Liver (tissue), 8 donors: ENCODE measurements at regions not wholly inside any gene's neighbourhood (a gene's known extent, or its start where the extent isn't known, plus 50 kb on each side); places are given as distances from the start of the nearest gene placed in this dataset.

Experiments used
- DNase-seq: peaks from one replicate; pipeline ENCODE4 v3.0.0-alpha.2; 2017; ENCODE audit warnings: low spot score
- H3K27ac ChIP-seq, 2 donors: one replicate each; pipeline ENCODE4 v1.7.0; 2013; ENCODE audit warnings: inconsistent platforms in 2 of 2, low read length in 2 of 2, control low read depth in 1 of 2, low read depth in 1 of 2, mild to moderate bottlenecking in 1 of 2
- H3K27me3 ChIP-seq, 4 donors: one replicate each; pipeline versions ENCODE4 v1.6.1 to v1.7.0; 2013; ENCODE audit warnings: low read length in 3 of 4, inconsistent platforms in 1 of 4, mild to moderate bottlenecking in 1 of 4, moderate library complexity in 1 of 4; ENCODE audit not compliant: control insufficient read depth in 4 of 4, insufficient read depth in 4 of 4
- H3K36me3 ChIP-seq, 4 donors: one replicate each; pipeline versions ENCODE4 v1.6.1 to v1.7.0; 2013; ENCODE audit warnings: low read length in 3 of 4, mild to moderate bottlenecking in 3 of 4, low read depth in 1 of 4, moderate library complexity in 1 of 4; ENCODE audit not compliant: control insufficient read depth in 4 of 4, insufficient read depth in 3 of 4
- H3K4me1 ChIP-seq, 4 donors: one replicate each; pipeline versions ENCODE4 v1.6.1 to v1.7.0; 2013; ENCODE audit warnings: low read length in 3 of 4, mild to moderate bottlenecking in 3 of 4, moderate library complexity in 1 of 4; ENCODE audit not compliant: control insufficient read depth in 4 of 4, insufficient read depth in 4 of 4
- H3K4me3 ChIP-seq, 3 donors: one replicate each; pipeline versions ENCODE4 v1.6.1 to v1.7.0; 2013; ENCODE audit warnings: low read length in 3 of 3, control low read depth in 1 of 3, low read depth in 1 of 3, mild to moderate bottlenecking in 1 of 3
- H3K9ac ChIP-seq, 2 donors: one replicate each; pipeline ENCODE4 v1.7.0; 2013; ENCODE audit warnings: low read length in 2 of 2, mild to moderate bottlenecking in 2 of 2, moderate library complexity in 2 of 2, control low read depth in 1 of 2, low read depth in 1 of 2
- H3K9me3 ChIP-seq, 4 donors: one replicate each; pipeline versions ENCODE4 v1.6.1 to v1.7.0; 2013; ENCODE audit warnings: low read length in 3 of 4; ENCODE audit not compliant: control insufficient read depth in 4 of 4
- ATF3 ChIP-seq: IDR thresholded peaks from 2 replicates; pipeline ENCODE4 v1.6.1; 2016; ENCODE audit warnings: antibody characterized with exemption
- EGR1 ChIP-seq, 2 donors: IDR thresholded peaks; 2 replicates each; pipeline ENCODE4 v1.6.1; 2016 to 2018; ENCODE audit warnings: antibody characterized with exemption in 2 of 2, low read depth in 2 of 2
- FOXA1 ChIP-seq: IDR thresholded peaks from 2 replicates; pipeline ENCODE4 v1.6.1; 2016; ENCODE audit warnings: antibody characterized with exemption
- FOXA2 ChIP-seq: IDR thresholded peaks from 2 replicates; pipeline ENCODE4 v1.6.1; 2016; ENCODE audit warnings: antibody characterized with exemption
- GABPA ChIP-seq, 2 donors: IDR thresholded peaks in 1 of 2; conservative IDR thresholded peaks in 1 of 2; 2 replicates each; pipeline ENCODE4 v1.6.1; 2016; ENCODE audit warnings: antibody characterized with exemption in 2 of 2, mild to moderate bottlenecking in 1 of 2, moderate library complexity in 1 of 2
- HNF4A ChIP-seq, 2 donors: conservative IDR thresholded peaks; 2 replicates each; pipeline ENCODE4 v1.6.1; 2016; ENCODE audit warnings: antibody characterized with exemption in 2 of 2, mild to moderate bottlenecking in 2 of 2
- HNF4G ChIP-seq: IDR thresholded peaks from 2 replicates; pipeline ENCODE4 v1.6.1; 2016; ENCODE audit warnings: antibody characterized with exemption
- JUND ChIP-seq, 2 donors: IDR thresholded peaks; 2 replicates each; pipeline ENCODE4 v1.6.1; 2016; ENCODE audit warnings: antibody characterized with exemption in 2 of 2
- MAX ChIP-seq: IDR thresholded peaks from 2 replicates; pipeline ENCODE4 v1.6.1; 2016; ENCODE audit warnings: antibody characterized with exemption
- NR2F2 ChIP-seq: IDR thresholded peaks from 2 replicates; pipeline ENCODE4 v1.6.1; 2016; ENCODE audit warnings: antibody characterized with exemption
- RAD21 ChIP-seq, 2 donors: IDR thresholded peaks; 2 replicates each; pipeline ENCODE4 v1.6.1; 2016; ENCODE audit warnings: antibody characterized with exemption in 2 of 2, mild to moderate bottlenecking in 2 of 2
- REST ChIP-seq: IDR thresholded peaks from 2 replicates; pipeline ENCODE4 v1.6.1; 2016; ENCODE audit warnings: antibody characterized with exemption, mild to moderate bottlenecking
- RXRA ChIP-seq, 2 donors: IDR thresholded peaks; 2 replicates each; pipeline ENCODE4 v1.6.1; 2017 to 2018; ENCODE audit warnings: antibody characterized with exemption in 2 of 2, mild to moderate bottlenecking in 1 of 2
- SP1 ChIP-seq: IDR thresholded peaks from 2 replicates; pipeline ENCODE4 v1.6.1; 2018; ENCODE audit warnings: antibody characterized with exemption, mild to moderate bottlenecking
- TAF1 ChIP-seq: conservative IDR thresholded peaks from 2 replicates; pipeline ENCODE4 v1.6.1; 2016; ENCODE audit warnings: antibody characterized with exemption, mild to moderate bottlenecking
- YY1 ChIP-seq: IDR thresholded peaks from 2 replicates; pipeline ENCODE4 v1.6.1; 2016; ENCODE audit warnings: antibody characterized with exemption, mild to moderate bottlenecking
- WGBS: extraction: QIAGEN DNeasy Blood & Tissue Kit; methylation state at CpG from one replicate; pipeline ENCODE4 v1.1.7; 2013; 5-methylcytosine and 5-hydroxymethylcytosine counted together
- TF ChIP-seq, protein P1 (sequence below): fragments of 150-350 bp; IDR thresholded peaks from 2 replicates; pipeline ENCODE4 v1.5.1; 2017; ENCODE audit warnings: improper control_type of control experiment, low read depth, low read length; ENCODE audit not compliant: missing input control
- TF ChIP-seq, protein P2 (sequence below): IDR thresholded peaks from 2 replicates; pipeline ENCODE4 v1.6.1; 2016; ENCODE audit warnings: antibody characterized with exemption
- donor health status: healthy.
- donor health status: healthy.
- donor health status: healthy.
- donor health status: healthy.
- donor health status: healthy.

GRCh38 chr5:68436686-68437520, 221.3 kb downstream of the PIK3R1 start:
- Histone ChIP-seq H3K36me3 (no peaks in the 10 kb centered on the region), H3K4me3 (no peak overlapping the region), H3K4me1 (no peaks in the 10 kb centered on the region), H3K27ac (no peak overlapping the region), H3K9ac (no peak overlapping the region), H3K27me3 (no peaks in the 10 kb centered on the region), H3K9me3 (no peaks in the 10 kb centered on the region)
- TF ChIP-seq FOXA1 (no peak), GABPA (IDR thresholded peaks at IDR 0.05 in 1 of 2, conservative IDR thresholded peaks at IDR 0.05 in 1 of 2) (no peak), NR2F2 (no peak), JUND (IDR thresholded peaks at IDR 0.05) (no peak), REST (no peak), SP1 (no peak), MAX (no peak), HNF4G (no peak), RAD21 (IDR thresholded peaks at IDR 0.05) (no peak), EGR1 (IDR thresholded peaks at IDR 0.05; ENCODE audit: low read depth in 2 of 2) (no peak), RXRA (IDR thresholded peaks at IDR 0.05) (no peak), FOXA2 (no peak), YY1 (no peak), ATF3 (no peak), TAF1 (no peak), HNF4A (conservative IDR thresholded peaks at IDR 0.05) (no peak)
- TF ChIP-seq, protein P1, sequence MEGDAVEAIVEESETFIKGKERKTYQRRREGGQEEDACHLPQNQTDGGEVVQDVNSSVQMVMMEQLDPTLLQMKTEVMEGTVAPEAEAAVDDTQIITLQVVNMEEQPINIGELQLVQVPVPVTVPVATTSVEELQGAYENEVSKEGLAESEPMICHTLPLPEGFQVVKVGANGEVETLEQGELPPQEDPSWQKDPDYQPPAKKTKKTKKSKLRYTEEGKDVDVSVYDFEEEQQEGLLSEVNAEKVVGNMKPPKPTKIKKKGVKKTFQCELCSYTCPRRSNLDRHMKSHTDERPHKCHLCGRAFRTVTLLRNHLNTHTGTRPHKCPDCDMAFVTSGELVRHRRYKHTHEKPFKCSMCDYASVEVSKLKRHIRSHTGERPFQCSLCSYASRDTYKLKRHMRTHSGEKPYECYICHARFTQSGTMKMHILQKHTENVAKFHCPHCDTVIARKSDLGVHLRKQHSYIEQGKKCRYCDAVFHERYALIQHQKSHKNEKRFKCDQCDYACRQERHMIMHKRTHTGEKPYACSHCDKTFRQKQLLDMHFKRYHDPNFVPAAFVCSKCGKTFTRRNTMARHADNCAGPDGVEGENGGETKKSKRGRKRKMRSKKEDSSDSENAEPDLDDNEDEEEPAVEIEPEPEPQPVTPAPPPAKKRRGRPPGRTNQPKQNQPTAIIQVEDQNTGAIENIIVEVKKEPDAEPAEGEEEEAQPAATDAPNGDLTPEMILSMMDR, result no peak
- TF ChIP-seq, protein P2, sequence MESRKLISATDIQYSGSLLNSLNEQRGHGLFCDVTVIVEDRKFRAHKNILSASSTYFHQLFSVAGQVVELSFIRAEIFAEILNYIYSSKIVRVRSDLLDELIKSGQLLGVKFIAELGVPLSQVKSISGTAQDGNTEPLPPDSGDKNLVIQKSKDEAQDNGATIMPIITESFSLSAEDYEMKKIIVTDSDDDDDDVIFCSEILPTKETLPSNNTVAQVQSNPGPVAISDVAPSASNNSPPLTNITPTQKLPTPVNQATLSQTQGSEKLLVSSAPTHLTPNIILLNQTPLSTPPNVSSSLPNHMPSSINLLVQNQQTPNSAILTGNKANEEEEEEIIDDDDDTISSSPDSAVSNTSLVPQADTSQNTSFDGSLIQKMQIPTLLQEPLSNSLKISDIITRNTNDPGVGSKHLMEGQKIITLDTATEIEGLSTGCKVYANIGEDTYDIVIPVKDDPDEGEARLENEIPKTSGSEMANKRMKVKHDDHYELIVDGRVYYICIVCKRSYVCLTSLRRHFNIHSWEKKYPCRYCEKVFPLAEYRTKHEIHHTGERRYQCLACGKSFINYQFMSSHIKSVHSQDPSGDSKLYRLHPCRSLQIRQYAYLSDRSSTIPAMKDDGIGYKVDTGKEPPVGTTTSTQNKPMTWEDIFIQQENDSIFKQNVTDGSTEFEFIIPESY, result no peak
- DNase-seq, result no peak
- WGBS, result 81% methylated on average over 3 of the region's 3 CpGs
